ENCODE measurements at regions not wholly inside any gene's neighbourhood (a gene's known extent, or its start where the extent isn't known, plus 50 kb on each side); places are given as distances from the start of the nearest gene placed in this dataset.

- ChIA-PET RAD21 (ENCODE audit: low non-redundant PET in 1 of 2, low total read pairs in 2 of 2, uncharacterized antibody in 2 of 2, unreplicated experiment in 2 of 2) (no interaction called here), CTCF (no interaction called here), POLR2A (no interaction called here)
- Histone ChIP-seq H3K4me3 (replicated peaks in 1 of 2; ENCODE audit: low read depth in 1 of 2, low read length in 2 of 2) (no peak overlapping the region), H3K4me2 (ENCODE audit: low read length) (no peak overlapping the region), H3K9ac (ENCODE audit: low read length) (no peak overlapping the region), H3K27me3 (ENCODE audit: insufficient read depth, low read length) (no peaks in the 10 kb centered on the region), H3K36me3 (ENCODE audit: control insufficient read depth in 1 of 2, insufficient read depth in 2 of 2, low read length in 2 of 2) (no peaks in the 10 kb centered on the region), H3K79me2 (ENCODE audit: insufficient read depth, low read length) (no peaks in the 10 kb centered on the region), H2AFZ (ENCODE audit: low read depth, low read length, poor library complexity, severe bottlenecking) (no peak overlapping the region), H3K9me3 (ENCODE audit: control insufficient read depth in 1 of 2, insufficient read depth in 1 of 2, low read depth in 1 of 2, low read length in 2 of 2) (no peaks in the 10 kb centered on the region), H3K4me1 (ENCODE audit: control insufficient read depth in 1 of 2, insufficient read depth in 2 of 2, low read length in 2 of 2) (no peaks in the 10 kb centered on the region), H4K20me1 (ENCODE audit: insufficient read depth) (no peaks in the 10 kb centered on the region), H3K27ac (ENCODE audit: low read depth, low read length) (no peak overlapping the region), H3K9me2 (ENCODE audit: insufficient read depth) (no peaks in the 10 kb centered on the region)
- DNase-seq (ENCODE audit: low read depth, low spot score), result no peak
- intact Hi-C loops (cut with micrococcal nuclease), result no loop called here
- BruUV-seq (replicated peaks), result no TSS peak
- TF ChIP-seq RAD21 (IDR thresholded peaks at IDR 0.05; ENCODE audit: low read depth) (no peak), YY1 (IDR thresholded peaks at IDR 0.05; ENCODE audit: extremely low read depth, insufficient replicate concordance, low read depth, low read length) (no peak), REST (IDR thresholded peaks at IDR 0.05; ENCODE audit: low read depth) (no peak), ZFX (IDR thresholded peaks at IDR 0.05) (no peak), TCF7L2 (IDR thresholded peaks at IDR 0.05; ENCODE audit: borderline replicate concordance, extremely low read depth, insufficient read depth, insufficient read length) (no peak), SRF (IDR thresholded peaks at IDR 0.05; ENCODE audit: low read depth) (no peak), SP1 (IDR thresholded peaks at IDR 0.05; ENCODE audit: low read depth) (no peak), POLR2A (IDR thresholded peaks at IDR 0.05; ENCODE audit: borderline replicate concordance, extremely low read depth, insufficient read depth, insufficient read length) (no peak), JUND (IDR thresholded peaks at IDR 0.05) (no peak), EZH2phosphoT487 (IDR thresholded peaks at IDR 0.05; ENCODE audit: borderline replicate concordance) (no peak), EGR1 (IDR thresholded peaks at IDR 0.05; ENCODE audit: low read depth) (no peak), SIN3A (IDR thresholded peaks at IDR 0.05; ENCODE audit: low read depth) (no peak), EZH2 (IDR thresholded peaks at IDR 0.05) (no peak), ZBTB33 (IDR thresholded peaks at IDR 0.05; ENCODE audit: extremely low read depth, insufficient replicate concordance, low read length) (no peak), CBX3 (IDR thresholded peaks at IDR 0.05; ENCODE audit: low read depth) (no peak), ZNF274 (IDR thresholded peaks at IDR 0.05; ENCODE audit: low read depth, low read length) (no peak), ATF3 (IDR thresholded peaks at IDR 0.05) (no peak), POLR2AphosphoS5 (IDR thresholded peaks at IDR 0.05; ENCODE audit: low read depth, low read length) (no peak)
- TF ChIP-seq, protein P1, sequence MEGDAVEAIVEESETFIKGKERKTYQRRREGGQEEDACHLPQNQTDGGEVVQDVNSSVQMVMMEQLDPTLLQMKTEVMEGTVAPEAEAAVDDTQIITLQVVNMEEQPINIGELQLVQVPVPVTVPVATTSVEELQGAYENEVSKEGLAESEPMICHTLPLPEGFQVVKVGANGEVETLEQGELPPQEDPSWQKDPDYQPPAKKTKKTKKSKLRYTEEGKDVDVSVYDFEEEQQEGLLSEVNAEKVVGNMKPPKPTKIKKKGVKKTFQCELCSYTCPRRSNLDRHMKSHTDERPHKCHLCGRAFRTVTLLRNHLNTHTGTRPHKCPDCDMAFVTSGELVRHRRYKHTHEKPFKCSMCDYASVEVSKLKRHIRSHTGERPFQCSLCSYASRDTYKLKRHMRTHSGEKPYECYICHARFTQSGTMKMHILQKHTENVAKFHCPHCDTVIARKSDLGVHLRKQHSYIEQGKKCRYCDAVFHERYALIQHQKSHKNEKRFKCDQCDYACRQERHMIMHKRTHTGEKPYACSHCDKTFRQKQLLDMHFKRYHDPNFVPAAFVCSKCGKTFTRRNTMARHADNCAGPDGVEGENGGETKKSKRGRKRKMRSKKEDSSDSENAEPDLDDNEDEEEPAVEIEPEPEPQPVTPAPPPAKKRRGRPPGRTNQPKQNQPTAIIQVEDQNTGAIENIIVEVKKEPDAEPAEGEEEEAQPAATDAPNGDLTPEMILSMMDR (IDR thresholded peaks at IDR 0.05 in 2 of 3, conservative IDR thresholded peaks at IDR 0.05 in 1 of 3; ENCODE audit: borderline replicate concordance in 1 of 3, insufficient read depth in 1 of 3, low read depth in 2 of 3, low read length in 2 of 3), result no peak
- TF ChIP-seq, protein P2, sequence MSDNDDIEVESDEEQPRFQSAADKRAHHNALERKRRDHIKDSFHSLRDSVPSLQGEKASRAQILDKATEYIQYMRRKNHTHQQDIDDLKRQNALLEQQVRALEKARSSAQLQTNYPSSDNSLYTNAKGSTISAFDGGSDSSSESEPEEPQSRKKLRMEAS (IDR thresholded peaks at IDR 0.05), result no peak
- ATAC-seq, result no peak
Observed at GRCh38 chr2:146604521-146604920, 1240.3 kb upstream of the ACVR2A start.
